AG04450 (cell line): ENCODE measurements at regions not wholly inside any gene's neighbourhood (a gene's known extent, or its start where the extent isn't known, plus 50 kb on each side); places are given as distances from the start of the nearest gene placed in this dataset.

ENCODE experiments used
- CTCF ChIA-PET: fragments of 300-600, 350-600 bp; formaldehyde crosslinking; extraction: SDS; loops from one replicate; lab custom pipeline; 2022; ENCODE audit warnings: antibody characterized with exemption, inconsistent platforms; lab: Charles Lee
- POLR2A ChIA-PET: fragments of 350-600 bp; formaldehyde crosslinking; extraction: SDS; loops from one replicate; lab custom pipeline; 2021; ENCODE audit warnings: antibody characterized with exemption, inconsistent platforms; lab: Yijun Ruan, JAX
- DNase-seq: peaks from one replicate; pipeline ENCODE4 v3.0.0-alpha.2; 2011; ENCODE audit warnings: low read depth, low spot score
- H3K27ac ChIP-seq: one replicate; pipeline ENCODE4 v1.5.1; 2012; ENCODE audit warnings: low read depth, low read length, control low read depth
- H3K27me3 ChIP-seq: one replicate; pipeline ENCODE4 v1.6.0; 2012; ENCODE audit warnings: low read length; ENCODE audit not compliant: control insufficient read depth, insufficient read depth
- H3K4me3 ChIP-seq: 2 replicates; pipeline ENCODE4 v1.5.1; 2011; ENCODE audit warnings: mild to moderate bottlenecking, low read depth, low read length, control low read depth
- H3K9me3 ChIP-seq: 2 replicates; pipeline ENCODE4 v1.5.1; 2012; ENCODE audit warnings: low read length; ENCODE audit not compliant: control insufficient read depth, insufficient read depth
- CTCF ChIP-seq: IDR thresholded peaks from 2 replicates; pipeline ENCODE4 v1.5.1; 2011; ENCODE audit warnings: low read depth, low read length, control low read depth, inconsistent platforms

GRCh38 chr13:78098249-78098648, 179.6 kb upstream of the EDNRB start:
- no peaks in the 10 kb centered on the region for H3K9me3 ChIP-seq
- H3K27ac ChIP-seq = no peak overlapping the region
- TF ChIP-seq CTCF = no peak
- no peak for DNase-seq
- H3K27me3 ChIP-seq = no peaks in the 10 kb centered on the region
- H3K4me3 ChIP-seq = no peak overlapping the region
- ChIA-PET POLR2A (no interaction called here), CTCF (interaction anchor here (1.2 kb wide), 1 partner anchor 23 kb away, joined by 7 read pairs; no protein-coding TSS in a partner anchor)

- Histone ChIP-seq H3K27ac (no peak overlapping the region), H3K9me3 (no peaks in the 10 kb centered on the region), H3K4me3 (no peak overlapping the region), H3K27me3 (no peaks in the 10 kb centered on the region)
- TF ChIP-seq CTCF = no peak
- POLR2A ChIA-PET = no interaction called here
- DNase-seq = no peak
- CTCF ChIA-PET = interaction anchor here (1.1 kb wide), 1 partner anchor 25 kb away, joined by 4 read pairs; no protein-coding TSS in a partner anchor
Observed at GRCh38 chr13:78096221-78096620, 177.6 kb upstream of the EDNRB start.

GRCh38 chr13:78087966-78088678, 169.5 kb upstream of the EDNRB start:
- ChIA-PET CTCF (interaction anchor here (0.7 kb wide), 1 partner anchor 33 kb away, joined by 4 read pairs; no protein-coding TSS in a partner anchor), POLR2A (no interaction called here)
- DNase-seq = no peak
- Histone ChIP-seq H3K27me3 (no peaks in the 10 kb centered on the region), H3K9me3 (no peaks in the 10 kb centered on the region), H3K27ac (no peak overlapping the region), H3K4me3 (no peak overlapping the region)
- no peak for TF ChIP-seq CTCF

- ChIA-PET POLR2A (no interaction called here), CTCF (interaction anchor here (0.9 kb wide), 1 partner anchor 35 kb away, joined by 8 read pairs; no protein-coding TSS in a partner anchor)
- TF ChIP-seq CTCF = no peak
- no peak for DNase-seq
- Histone ChIP-seq H3K9me3 (no peaks in the 10 kb centered on the region), H3K4me3 (no peak overlapping the region), H3K27ac (no peak overlapping the region), H3K27me3 (no peaks in the 10 kb centered on the region)
Observed at GRCh38 chr13:78085434-78086225, 167.0 kb upstream of the EDNRB start.

- no peaks in the 10 kb centered on the region for H3K27me3 ChIP-seq
- no peaks in the 10 kb centered on the region for H3K9me3 ChIP-seq
- no peak overlapping the region for H3K27ac ChIP-seq
- no peak for DNase-seq
- no peak for TF ChIP-seq CTCF
- ChIA-PET POLR2A (no interaction called here), CTCF (no interaction called here)
- H3K4me3 ChIP-seq = no peak overlapping the region
Observed at GRCh38 chr13:78084401-78084800, 165.8 kb upstream of the EDNRB start.
